Endothelial cell of umbilical vein (primary cell): ENCODE measurements at regions not wholly inside any gene's neighbourhood (a gene's known extent, or its start where the extent isn't known, plus 50 kb on each side); places are given as distances from the start of the nearest gene placed in this dataset.

Experiments used
- BruUV-seq: library from RNA; stranded (reverse); fragments of 400-500 nt; replicated peaks from 2 replicates; lab custom pipeline; 2021; lab: Mats Ljungman, UMichigan
- CTCF ChIA-PET: fragments of 300-600, 350-600 bp; sonication (Branson Sonifier 250); formaldehyde crosslinking; loops from one replicate; lab custom pipeline; 2021; ENCODE audit warnings: antibody characterized with exemption, inconsistent platforms; lab: Charles Lee
- POLR2A ChIA-PET: fragments of 300-600, 350-600 bp; sonication (Branson Sonifier 250); formaldehyde crosslinking; loops from one replicate; lab custom pipeline; 2021; ENCODE audit warnings: antibody characterized with exemption, inconsistent platforms; lab: Charles Lee
- DNase-seq: peaks from one replicate; pipeline ENCODE4 v3.0.0-alpha.2; 2011; ENCODE audit warnings: low read depth, low spot score
- FAIRE-seq: peaks from 2 replicates; lab custom pipeline; 2011; peaks lifted over from hg19 to GRCh38; lab: Jason Lieb, UNC
- H2AFZ ChIP-seq: 2 replicates; pipeline ENCODE4 v1.6.0; 2012; ENCODE audit warnings: low read depth, low read length, control low read depth, inconsistent platforms
- H3K27ac ChIP-seq: 2 replicates; pipeline ENCODE4 v1.5.1; 2011; ENCODE audit warnings: low read depth, mild to moderate bottlenecking, control low read depth, low read length, moderate library complexity; ENCODE audit not compliant: insufficient read depth
- H3K27me3 ChIP-seq, 2 experiments: 2 replicates each; pipeline versions ENCODE4 v1.6.0 to v1.6.1; 2011; ENCODE audit warnings: low read length in 2 of 2, mixed read lengths in 1 of 2; ENCODE audit not compliant: control insufficient read depth in 2 of 2, insufficient read depth in 2 of 2
- H3K36me3 ChIP-seq, 2 experiments: 2 replicates in 1 of 2; 3 replicates in 1 of 2; pipeline ENCODE4 v1.5.1; 2011; ENCODE audit warnings: low read length in 2 of 2, mild to moderate bottlenecking in 1 of 2, moderate library complexity in 1 of 2; ENCODE audit not compliant: control insufficient read depth in 2 of 2, insufficient read depth in 2 of 2; ENCODE audit errors: extremely low read depth in 1 of 2
- H3K4me1 ChIP-seq: 3 replicates; pipeline ENCODE4 v1.5.1; 2011; ENCODE audit warnings: mild to moderate bottlenecking, low read length; ENCODE audit not compliant: control insufficient read depth, insufficient read depth; ENCODE audit errors: extremely low read depth
- H3K4me2 ChIP-seq: 2 replicates; pipeline ENCODE4 v1.6.1; 2011; ENCODE audit warnings: low read length, control low read depth, mixed read lengths; ENCODE audit not compliant: insufficient read depth
- H3K4me3 ChIP-seq, 3 experiments: fragments of 200-600 bp in 1 of 3; sonication (generic), shearing (Covaris generic) in 1 of 3; replicated peaks in 1 of 3; 2 replicates each; pipeline ENCODE4 v1.5.1; 2011 to 2016; ENCODE audit warnings: control low read depth in 3 of 3, low read length in 3 of 3, mild to moderate bottlenecking in 2 of 3, inconsistent platforms in 1 of 3, low read depth in 1 of 3, moderate library complexity in 1 of 3; ENCODE audit not compliant: insufficient read depth in 1 of 3
- H3K79me2 ChIP-seq: 2 replicates; pipeline ENCODE4 v1.6.0; 2012; ENCODE audit warnings: low read length, inconsistent platforms; ENCODE audit not compliant: control insufficient read depth, insufficient read depth
- H3K9ac ChIP-seq: replicated peaks from 2 replicates; pipeline ENCODE3; 2011; ENCODE audit warnings: low read length, control low read depth; ENCODE audit not compliant: insufficient read depth; ENCODE audit errors: extremely low read depth
- H3K9me1 ChIP-seq: replicated peaks from 3 replicates; pipeline ENCODE4 v1.6.0; 2011; ENCODE audit warnings: mild to moderate bottlenecking, low read length; ENCODE audit not compliant: control insufficient read depth, insufficient read depth; ENCODE audit errors: extremely low read depth
- H3K9me3 ChIP-seq: replicated peaks from 2 replicates; pipeline ENCODE4 v1.5.1; 2012; ENCODE audit warnings: low read length, inconsistent platforms; ENCODE audit not compliant: control insufficient read depth, insufficient read depth
- H4K20me1 ChIP-seq: replicated peaks from 2 replicates; pipeline ENCODE3; 2011; ENCODE audit warnings: mild to moderate bottlenecking, low read length; ENCODE audit not compliant: control insufficient read depth, insufficient read depth; ENCODE audit errors: extremely low read depth
- CTCF ChIP-seq, 2 donors: IDR thresholded peaks; 1 replicate in 1 of 2; 2 replicates in 1 of 2; pipeline ENCODE4 v1.5.1; 2011; ENCODE audit warnings: low read length in 2 of 2, mild to moderate bottlenecking in 2 of 2, moderate library complexity in 2 of 2, control low read depth in 1 of 2, inconsistent platforms in 1 of 2, low read depth in 1 of 2; ENCODE audit not compliant: insufficient read depth in 1 of 2; ENCODE audit errors: extremely low read depth in 1 of 2
- EZH2 ChIP-seq: IDR thresholded peaks from 2 replicates; pipeline ENCODE4 v1.6.1; 2012; ENCODE audit warnings: borderline replicate concordance, low read depth, mild to moderate bottlenecking, moderate library complexity, low read length, inconsistent platforms; ENCODE audit not compliant: severe bottlenecking
- FOS ChIP-seq: IDR thresholded peaks from 2 replicates; pipeline ENCODE4 v1.6.1; 2011; ENCODE audit warnings: mild to moderate bottlenecking, low read length, moderate library complexity, borderline replicate concordance; ENCODE audit not compliant: insufficient read depth
- GATA2 ChIP-seq: IDR thresholded peaks from 2 replicates; pipeline ENCODE4 v1.7.0; 2011; ENCODE audit warnings: low read depth, mild to moderate bottlenecking, moderate library complexity, mixed read lengths, low read length; ENCODE audit not compliant: insufficient read length, insufficient read depth
- JUN ChIP-seq: IDR thresholded peaks from 2 replicates; pipeline ENCODE4 v1.6.1; 2011; ENCODE audit warnings: borderline replicate concordance, low read depth; ENCODE audit not compliant: insufficient read length, insufficient read depth
- MAX ChIP-seq: IDR thresholded peaks from 2 replicates; pipeline ENCODE4 v1.6.1; 2011; ENCODE audit not compliant: insufficient read depth, insufficient read length
- MYC ChIP-seq: IDR thresholded peaks from one replicate; pipeline ENCODE4 v1.6.1; 2011; ENCODE audit warnings: mild to moderate bottlenecking, low read depth, low read length
- POLR2A ChIP-seq: IDR thresholded peaks from 2 replicates; pipeline ENCODE4 v1.6.1; 2012; ENCODE audit warnings: low read depth, mild to moderate bottlenecking, control low read depth, low read length
- POLR2AphosphoS5 ChIP-seq: IDR thresholded peaks from 2 replicates; pipeline ENCODE4 v1.6.1; 2012; ENCODE audit warnings: low read depth, mild to moderate bottlenecking, control low read depth, low read length, moderate library complexity; ENCODE audit not compliant: insufficient read depth
- dilution Hi-C: fragments of 300-500 bp; cut with MboI; formaldehyde crosslinking; loops from one replicate; pipeline ENCODE4 v1.15.0; 2019; ENCODE audit warnings: low sequenced_read_pairs; ENCODE audit not compliant: extremely low pct_ligation_motif_present
- intact Hi-C: fragments of 100-400 bp; cut with micrococcal nuclease; formaldehyde crosslinking; loops from one replicate; pipeline ENCODE4 v1.10.0; 2022

GRCh38 chr3:166455744-166456143 lies 618.5 kb upstream of the BCHE start:
- H3K27me3 ChIP-seq = no peaks in the 10 kb centered on the region
- no peak for DNase-seq
- H3K4me3 ChIP-seq = no peak overlapping the region
- no peak overlapping the region for H3K4me2 ChIP-seq
- H3K9ac ChIP-seq = no peak overlapping the region
- intact Hi-C loops = no loop called here
- CTCF ChIA-PET = no interaction called here
- no peaks in the 10 kb centered on the region for H3K4me1 ChIP-seq
- dilution Hi-C loops = no loop called here
- no peak for FAIRE-seq
- H3K79me2 ChIP-seq = no peaks in the 10 kb centered on the region
- no peak overlapping the region for H2AFZ ChIP-seq
- no peak for TF ChIP-seq EZH2
- no peak for TF ChIP-seq GATA2
- no peak for TF ChIP-seq CTCF (IDR thresholded peaks at IDR 0.05; ENCODE audit: extremely low read depth in 1 of 2, insufficient read depth in 1 of 2, low read depth in 1 of 2, low read length in 2 of 2)
- no peak for TF ChIP-seq POLR2AphosphoS5
- no peak for TF ChIP-seq MYC
- TF ChIP-seq MAX = no peak
- TF ChIP-seq FOS = no peak
- TF ChIP-seq JUN = no peak
- TF ChIP-seq POLR2A = no peak
- H3K27ac ChIP-seq = no peak overlapping the region
- no peaks in the 10 kb centered on the region for H4K20me1 ChIP-seq
- POLR2A ChIA-PET = no interaction called here
- no peaks in the 10 kb centered on the region for H3K9me1 ChIP-seq
- H3K9me3 ChIP-seq = no peaks in the 10 kb centered on the region
- no TSS peak for BruUV-seq
- H3K36me3 ChIP-seq = no peaks in the 10 kb centered on the region
